H1 (cell line): ENCODE measurements at regions not wholly inside any gene's neighbourhood (a gene's known extent, or its start where the extent isn't known, plus 50 kb on each side); places are given as distances from the start of the nearest gene placed in this dataset.
"Not testable (repeated sequence)": the region's sequence is repeated elsewhere in the genome, so short reads cannot be mapped to it uniquely, and the experiment has no call there.

ENCODE experiments used
- CTCF ChIA-PET: fragments of 300-600 bp; sonication (Branson Sonifier 250); formaldehyde crosslinking; loops from one replicate; lab custom pipeline; 2021; ENCODE audit not compliant: partially characterized antibody; lab: Charles Lee
- POLR2A ChIA-PET: fragments of 300-600 bp; sonication (Branson Sonifier 250); formaldehyde crosslinking; loops from one replicate; lab custom pipeline; 2021; ENCODE audit warnings: inconsistent platforms; ENCODE audit not compliant: partially characterized antibody; lab: Charles Lee
- DNase-seq, 2 experiments: peaks; one replicate each; pipeline versions ENCODE4 v3.0.0 to v3.0.0-alpha.2; 2010 to 2022; ENCODE audit warnings: low spot score in 2 of 2, low read depth in 1 of 2, mixed read lengths in 1 of 2
- FAIRE-seq: peaks from 2 replicates; lab custom pipeline; 2011; peaks lifted over from hg19 to GRCh38; lab: Jason Lieb, UNC
- H2AFZ ChIP-seq: 2 replicates; pipeline ENCODE4 v1.8.1; 2012; ENCODE audit warnings: low read length, inconsistent platforms
- H2AK5ac ChIP-seq: 2 replicates; pipeline ENCODE4 v1.6.1; 2013; ENCODE audit warnings: low read depth, low read length
- H2BK120ac ChIP-seq: replicated peaks from 2 replicates; pipeline ENCODE3; 2013; ENCODE audit warnings: low read depth, low read length, inconsistent platforms
- H2BK12ac ChIP-seq: 2 replicates; pipeline ENCODE4 v1.6.1; 2013; ENCODE audit warnings: low read depth, low read length
- H2BK15ac ChIP-seq: 2 replicates; pipeline ENCODE4 v1.6.1; 2013; ENCODE audit warnings: low read length
- H2BK20ac ChIP-seq: 2 replicates; pipeline ENCODE4 v1.6.1; 2013; ENCODE audit warnings: low read length
- H2BK5ac ChIP-seq: 2 replicates; pipeline ENCODE4 v1.6.1; 2013; ENCODE audit warnings: low read depth, low read length
- H3K14ac ChIP-seq: 2 replicates; pipeline ENCODE4 v1.6.1; 2013; ENCODE audit warnings: inconsistent platforms; ENCODE audit not compliant: insufficient read length
- H3K18ac ChIP-seq: 2 replicates; pipeline ENCODE4 v1.6.1; 2013; ENCODE audit warnings: low read length; ENCODE audit errors: extremely low read depth
- H3K23ac ChIP-seq: 2 replicates; pipeline ENCODE4 v1.6.1; 2013; ENCODE audit warnings: inconsistent platforms; ENCODE audit not compliant: insufficient read length
- H3K23me2 ChIP-seq: 2 replicates; pipeline ENCODE4 v1.6.1; 2013; ENCODE audit warnings: low read depth, low read length
- H3K27ac ChIP-seq: 2 replicates; pipeline ENCODE4 v1.6.1; 2011; ENCODE audit warnings: low read depth, low read length, inconsistent platforms
- H3K27me3 ChIP-seq, 4 experiments: replicated peaks in 1 of 4; 1 replicate in 1 of 4; 2 replicates in 3 of 4; pipeline versions ENCODE4 v1.6.1 to v1.8.1; 2011 to 2013; ENCODE audit warnings: low read length in 3 of 4, mild to moderate bottlenecking in 3 of 4, inconsistent platforms in 2 of 4, mixed read lengths in 2 of 4, moderate library complexity in 1 of 4; ENCODE audit not compliant: control insufficient read depth in 3 of 4, insufficient read depth in 3 of 4; ENCODE audit errors: extremely low read depth in 1 of 4
- H3K36me3 ChIP-seq, 4 experiments: 2 replicates each; pipeline versions ENCODE4 v1.6.1 to v1.8.1; 2011 to 2013; ENCODE audit warnings: mild to moderate bottlenecking in 4 of 4, low read length in 3 of 4, moderate library complexity in 2 of 4, control low read depth in 1 of 4, inconsistent platforms in 1 of 4; ENCODE audit not compliant: insufficient read depth in 4 of 4, control insufficient read depth in 2 of 4
- H3K4ac ChIP-seq: replicated peaks from 2 replicates; pipeline ENCODE3; 2013; ENCODE audit warnings: low read length, low read depth, mixed read lengths, inconsistent platforms; ENCODE audit not compliant: insufficient read length
- H3K4me1 ChIP-seq, 4 experiments: replicated peaks in 1 of 4; 1 replicate in 1 of 4; 2 replicates in 3 of 4; pipeline versions ENCODE4 v1.6.1 to v1.8.1; 2011 to 2013; ENCODE audit warnings: low read length in 3 of 4, inconsistent platforms in 2 of 4, mixed read lengths in 1 of 4; ENCODE audit not compliant: insufficient read depth in 4 of 4, control insufficient read depth in 3 of 4
- H3K4me2 ChIP-seq, 2 experiments: 2 replicates each; pipeline versions ENCODE4 v1.6.1 to v1.8.1; 2011 to 2013; ENCODE audit warnings: low read depth in 2 of 2, low read length in 2 of 2, control low read depth in 1 of 2, inconsistent platforms in 1 of 2, mild to moderate bottlenecking in 1 of 2; ENCODE audit not compliant: insufficient read depth in 1 of 2
- H3K4me3 ChIP-seq, 4 experiments: fragments of 200-600, 300-600 bp in 1 of 4; sonication (generic), shearing (Covaris generic), sonication (Bioruptor Twin) in 1 of 4; 2 replicates each; pipeline versions ENCODE4 v1.5.1 to v1.8.1; 2011 to 2016; ENCODE audit warnings: low read length in 4 of 4, low read depth in 3 of 4, control low read depth in 2 of 4, inconsistent platforms in 2 of 4, mild to moderate bottlenecking in 2 of 4, mixed read lengths in 1 of 4, moderate library complexity in 1 of 4; ENCODE audit not compliant: insufficient read depth in 2 of 4; ENCODE audit errors: extremely low read depth in 1 of 4
- H3K56ac ChIP-seq: replicated peaks from 2 replicates; pipeline ENCODE3; 2013; ENCODE audit warnings: low read depth, mild to moderate bottlenecking, mixed read lengths, low read length, inconsistent platforms; ENCODE audit not compliant: insufficient read length
- H3K79me1 ChIP-seq: 2 replicates; pipeline ENCODE4 v1.6.1; 2013; ENCODE audit warnings: low read depth, low read length, control low read depth
- H3K79me2 ChIP-seq, 2 experiments: 2 replicates each; pipeline versions ENCODE4 v1.6.1 to v1.8.1; 2012 to 2013; ENCODE audit warnings: low read length in 2 of 2, mild to moderate bottlenecking in 2 of 2, inconsistent platforms in 1 of 2; ENCODE audit not compliant: insufficient read depth in 2 of 2, control insufficient read depth in 1 of 2
- H3K9ac ChIP-seq, 4 experiments: replicated peaks in 1 of 4; 1 replicate in 1 of 4; 2 replicates in 3 of 4; pipeline versions ENCODE4 v1.6.1 to v1.8.1; 2011 to 2013; ENCODE audit warnings: low read depth in 3 of 4, low read length in 3 of 4, control low read depth in 2 of 4, mild to moderate bottlenecking in 2 of 4, moderate library complexity in 2 of 4, inconsistent platforms in 1 of 4; ENCODE audit errors: extremely low read depth in 1 of 4
- H3K9me3 ChIP-seq, 2 experiments: 2 replicates each; pipeline versions ENCODE4 v1.6.1 to v1.8.1; 2012 to 2013; ENCODE audit warnings: mild to moderate bottlenecking in 2 of 2, moderate library complexity in 2 of 2, control low read depth in 1 of 2, inconsistent platforms in 1 of 2, low read depth in 1 of 2, low read length in 1 of 2, mixed read lengths in 1 of 2; ENCODE audit not compliant: insufficient read depth in 2 of 2
- H4K20me1 ChIP-seq, 2 experiments: replicated peaks in 1 of 2; 2 replicates each; pipeline versions ENCODE3 to v1.8.1; 2011 to 2013; ENCODE audit warnings: inconsistent platforms in 2 of 2, low read length in 2 of 2, mild to moderate bottlenecking in 1 of 2; ENCODE audit not compliant: insufficient read depth in 2 of 2, control insufficient read depth in 1 of 2
- H4K5ac ChIP-seq: 2 replicates; pipeline ENCODE4 v1.6.1; 2013; ENCODE audit warnings: low read length, low read depth, mixed read lengths, inconsistent platforms; ENCODE audit not compliant: insufficient read length
- H4K8ac ChIP-seq: 2 replicates; pipeline ENCODE4 v1.8.0; 2013; ENCODE audit warnings: mild to moderate bottlenecking, moderate library complexity, low read length, inconsistent platforms; ENCODE audit not compliant: insufficient read depth; ENCODE audit errors: extremely low read depth
- H4K91ac ChIP-seq: replicated peaks from 2 replicates; pipeline ENCODE3; 2013; ENCODE audit warnings: low read length, mixed read lengths, inconsistent platforms; ENCODE audit not compliant: insufficient read length
- GTF2F1 ChIP-seq: IDR thresholded peaks from 2 replicates; pipeline ENCODE4 v1.6.1; 2012; ENCODE audit warnings: low read depth, low read length, improper control_type of control experiment, borderline replicate concordance
- JUND ChIP-seq: IDR thresholded peaks from 2 replicates; pipeline ENCODE4 v1.6.1; 2011; ENCODE audit warnings: mild to moderate bottlenecking, improper control_type of control experiment, low read length
- KDM1A ChIP-seq: fragments of 200-600, 300-600 bp; sonication (generic); IDR thresholded peaks from 2 replicates; pipeline ENCODE4 v1.7.1; 2016; ENCODE audit warnings: mild to moderate bottlenecking, low read length, borderline replicate concordance
- MAFK ChIP-seq: IDR thresholded peaks from 2 replicates; pipeline ENCODE4 v1.6.1; 2012; ENCODE audit warnings: low read depth, mild to moderate bottlenecking, improper control_type of control experiment, low read length
- POLR2A ChIP-seq, 2 experiments: IDR thresholded peaks; 1 replicate in 1 of 2; 2 replicates in 1 of 2; pipeline ENCODE4 v1.6.1; 2011; ENCODE audit warnings: low read depth in 2 of 2, low read length in 2 of 2, mild to moderate bottlenecking in 2 of 2; ENCODE audit errors: control extremely low read depth in 1 of 2
- SIRT6 ChIP-seq: IDR thresholded peaks from one replicate; pipeline ENCODE4 v1.7.1; 2012; ENCODE audit warnings: low read length, inconsistent platforms
- WGBS, 2 experiments: shearing (Covaris generic) in 1 of 2; methylation state at CpG; one replicate each; pipeline versions ENCODE4 v1.1.6 to v1.1.7; 2013 to 2015; ENCODE audit warnings: low lambda C conversion rate in 2 of 2, mixed read lengths in 2 of 2, inconsistent platforms in 1 of 2, low coverage in 1 of 2, missing lambda C conversion rate in 1 of 2; ENCODE audit not compliant: insufficient replicate concordance in 2 of 2, insufficient coverage in 1 of 2, insufficient read length in 1 of 2; ENCODE audit errors: extremely low coverage in 1 of 2, missing lambda C conversion rate in 1 of 2; 5-methylcytosine and 5-hydroxymethylcytosine counted together

DNA sequence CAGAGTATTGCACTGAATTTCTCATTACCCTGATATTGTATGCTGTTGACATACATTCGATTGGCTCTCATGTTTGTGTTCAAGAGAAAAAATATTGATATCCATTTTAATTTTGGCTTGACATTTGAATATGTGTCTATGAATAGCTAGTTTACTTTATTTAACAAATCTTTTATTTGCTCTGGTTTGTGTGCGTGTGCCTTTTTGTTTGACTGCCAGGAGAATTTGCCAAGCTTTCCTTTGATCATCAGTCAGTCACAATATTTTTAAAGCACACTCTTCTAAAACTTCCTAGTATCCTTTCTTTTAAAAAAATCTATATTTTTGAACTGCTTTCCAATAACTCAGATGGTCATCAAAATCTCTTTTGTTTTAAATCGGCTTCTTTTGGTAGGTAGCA, 179.3 kb upstream of the FLRT2 start (continued):
- TF ChIP-seq GTF2F1 (no peak), MAFK (no peak), JUND (no peak), POLR2A (IDR thresholded peaks at IDR 0.05; ENCODE audit: control extremely low read depth in 1 of 2, low read depth in 2 of 2, low read length in 2 of 2) (no peak), SIRT6 (no peak), KDM1A (no peak)

GRCh38 chr14:85352588-85352987, 177.4 kb upstream of the FLRT2 start:
- H3K4me2 ChIP-seq, H2BK5ac ChIP-seq, H3K23ac ChIP-seq, POLR2A ChIA-PET, H4K91ac ChIP-seq, H3K27ac ChIP-seq, H3K14ac ChIP-seq, H2BK12ac ChIP-seq, H4K20me1 ChIP-seq, H4K5ac ChIP-seq, CTCF ChIA-PET, DNase-seq, H3K4ac ChIP-seq, H4K8ac ChIP-seq, H3K9ac ChIP-seq, H3K23me2 ChIP-seq, H2BK120ac ChIP-seq, FAIRE-seq, H3K4me1 ChIP-seq, H3K27me3 ChIP-seq, H3K79me1 ChIP-seq, H2AFZ ChIP-seq, H3K56ac ChIP-seq, H2BK20ac ChIP-seq, H3K79me2 ChIP-seq, H2BK15ac ChIP-seq, H3K4me3 ChIP-seq, H2AK5ac ChIP-seq, H3K36me3 ChIP-seq, H3K18ac ChIP-seq: not testable (repeated sequence)
- WGBS, 2 experiments = 99% methylated on average over 14 of the region's 26 CpGs; no CpG with 5 or more reads in 1 of the 2 experiments
- H3K9me3 ChIP-seq = peaks cover 9 to 17% of the 10 kb centered on the region in 2 experiments
